ENCODE measurements at regions not wholly inside any gene's neighbourhood (a gene's known extent, or its start where the extent isn't known, plus 50 kb on each side); places are given as distances from the start of the nearest gene placed in this dataset.

DNA sequence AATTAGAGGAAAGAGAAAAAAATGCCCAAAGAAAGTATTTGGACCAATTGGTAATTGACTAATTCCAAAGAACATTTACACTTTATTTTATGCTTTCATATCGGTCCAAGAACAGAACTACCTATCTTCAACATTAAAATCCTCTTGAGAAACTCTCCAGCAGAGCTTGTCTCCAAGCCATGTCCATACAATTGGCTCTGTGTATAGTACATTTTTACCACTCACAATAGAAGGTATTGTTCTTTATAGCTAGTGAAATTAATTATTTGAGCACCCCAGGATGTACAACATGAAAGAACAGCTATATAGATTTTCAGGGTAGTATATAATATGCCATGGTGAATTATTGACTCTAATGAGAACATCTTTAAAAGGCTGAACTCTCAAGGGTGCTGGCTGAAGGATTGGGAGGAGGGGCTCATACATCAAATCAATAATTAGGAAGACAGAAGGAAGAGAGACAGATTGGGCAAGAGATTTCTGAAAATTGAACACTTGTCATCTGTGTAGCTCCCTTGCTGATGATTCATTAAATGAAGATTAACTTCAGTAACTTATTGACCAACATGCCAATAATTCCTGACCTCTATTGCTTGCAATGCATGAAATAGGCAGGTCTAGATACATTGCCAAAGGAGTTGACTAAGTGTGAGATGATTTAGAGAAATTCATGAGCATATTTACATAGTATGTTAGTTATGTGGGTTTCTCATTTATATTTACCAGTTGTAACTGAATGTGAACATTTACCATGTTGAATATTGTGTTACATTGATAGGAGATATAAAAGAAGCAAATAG, 249.7 kb downstream of the MTERF1 start:
- peak; percentile 7 for DNase-seq
- no peaks in the 10 kb centered on the region for H3K4me1 ChIP-seq (ENCODE audit: low read length)

DNA sequence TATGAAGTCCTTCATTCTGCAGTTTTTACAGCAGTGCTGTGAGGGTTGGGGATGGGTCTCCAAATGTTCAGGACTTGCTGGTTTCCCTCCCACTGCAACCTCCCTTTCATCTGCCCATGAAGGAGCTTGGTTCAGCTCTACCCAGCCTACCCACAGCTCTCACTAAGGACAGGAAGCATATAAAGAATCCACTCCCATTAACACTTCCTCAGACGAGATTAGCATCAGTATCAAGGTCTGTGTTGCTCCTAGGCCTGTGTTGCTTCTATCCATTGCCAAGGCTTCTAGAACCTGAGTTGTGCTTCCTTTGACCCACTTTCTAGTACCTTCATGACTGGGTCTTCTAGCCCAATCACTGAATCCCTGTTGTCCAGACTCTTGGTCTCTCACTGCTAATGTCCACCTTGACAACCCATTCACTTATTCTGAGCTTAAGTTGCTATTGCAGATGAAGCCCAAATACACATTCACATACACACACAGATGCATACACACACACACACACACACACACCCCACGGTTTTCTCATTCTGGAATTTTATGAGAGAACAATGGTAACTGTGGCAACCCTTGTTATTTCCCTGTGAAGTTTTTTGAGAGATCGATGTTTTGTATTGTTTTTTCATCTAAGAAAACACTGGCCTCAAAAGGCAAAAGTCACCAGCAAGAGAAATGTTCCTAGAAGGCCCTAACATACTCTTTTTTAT, 248.1 kb downstream of the MTERF1 start:
- H3K36me3 ChIP-seq (ENCODE audit: insufficient read depth, low read length), result no peaks in the 10 kb centered on the region

More for the DNA sequence above, 249.7 kb downstream of the MTERF1 start:
- H2AFZ ChIP-seq (ENCODE audit: low read length), result no peak overlapping the region
- H3K4me2 ChIP-seq (ENCODE audit: low read depth, low read length, poor library complexity, severe bottlenecking), result no peak overlapping the region
- no peak overlapping the region for H3K4me3 ChIP-seq (ENCODE audit: low read length)
- H3K27me3 ChIP-seq (ENCODE audit: low read length), result no peaks in the 10 kb centered on the region
- H3K9me2 ChIP-seq (replicated peaks; ENCODE audit: insufficient read depth, low read length), result no peaks in the 10 kb centered on the region
- no peaks in the 10 kb centered on the region for H3K9me3 ChIP-seq (ENCODE audit: low read length)
- H3K79me2 ChIP-seq (ENCODE audit: low read length), result no peaks in the 10 kb centered on the region
- H3K36me3 ChIP-seq (ENCODE audit: insufficient read depth, low read length), result no peaks in the 10 kb centered on the region
- no peak overlapping the region for H3K27ac ChIP-seq (ENCODE audit: low read length)
- H3K9ac ChIP-seq (ENCODE audit: low read length), result no peak overlapping the region
- no peaks in the 10 kb centered on the region for H4K20me1 ChIP-seq (ENCODE audit: insufficient read depth, low read depth, low read length)

DNA sequence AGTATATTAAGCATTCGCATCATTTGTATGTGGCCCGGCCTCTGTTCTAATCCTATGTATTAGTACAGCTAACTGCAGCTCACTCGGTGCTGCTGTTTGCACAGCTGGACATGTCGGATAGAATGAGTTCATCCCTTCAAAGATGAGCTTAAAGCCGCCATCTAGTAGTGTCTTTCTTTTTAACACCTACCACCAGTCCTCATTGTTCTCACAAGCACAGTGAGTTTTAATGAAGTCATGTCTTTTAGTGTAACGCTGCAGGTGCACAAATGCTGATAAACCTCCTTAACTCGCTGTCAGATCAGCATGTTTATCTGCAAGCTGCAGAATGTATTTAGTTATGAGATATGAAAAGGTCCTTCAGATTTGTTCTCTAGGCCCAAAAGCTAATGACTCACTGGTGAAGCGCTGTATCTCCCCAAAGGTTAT, 247.5 kb downstream of the MTERF1 start:
- Histone ChIP-seq H3K4me3 (ENCODE audit: low read length) (no peak overlapping the region), H3K36me3 (ENCODE audit: insufficient read depth, low read length) (no peaks in the 10 kb centered on the region), H3K9me3 (ENCODE audit: low read length) (no peaks in the 10 kb centered on the region), H2AFZ (ENCODE audit: low read length) (no peak overlapping the region), H3K27me3 (ENCODE audit: low read length) (no peaks in the 10 kb centered on the region), H3K4me2 (ENCODE audit: low read depth, low read length, poor library complexity, severe bottlenecking) (no peak overlapping the region), H3K9ac (ENCODE audit: low read length) (no peak overlapping the region), H3K79me2 (ENCODE audit: low read length) (no peaks in the 10 kb centered on the region), H4K20me1 (ENCODE audit: insufficient read depth, low read depth, low read length) (no peaks in the 10 kb centered on the region), H3K4me1 (ENCODE audit: low read length) (0 out of 2 replicates have a peak, but pooled peaks cover 2% of the 10 kb centered on the region), H3K9me2 (replicated peaks; ENCODE audit: insufficient read depth, low read length) (no peaks in the 10 kb centered on the region), H3K27ac (ENCODE audit: low read length) (no peak overlapping the region)
- no peak for DNase-seq

More for the DNA sequence above, 248.1 kb downstream of the MTERF1 start:
- no peak for DNase-seq
- Histone ChIP-seq H2AFZ (ENCODE audit: low read length) (no peak overlapping the region), H4K20me1 (ENCODE audit: insufficient read depth, low read depth, low read length) (no peaks in the 10 kb centered on the region), H3K27ac (ENCODE audit: low read length) (no peak overlapping the region), H3K9me3 (ENCODE audit: low read length) (no peaks in the 10 kb centered on the region), H3K9ac (ENCODE audit: low read length) (no peak overlapping the region), H3K4me1 (ENCODE audit: low read length) (0 out of 2 replicates have a peak, but pooled peaks cover 2% of the 10 kb centered on the region), H3K27me3 (ENCODE audit: low read length) (no peaks in the 10 kb centered on the region), H3K4me2 (ENCODE audit: low read depth, low read length, poor library complexity, severe bottlenecking) (no peak overlapping the region), H3K9me2 (replicated peaks; ENCODE audit: insufficient read depth, low read length) (no peaks in the 10 kb centered on the region), H3K79me2 (ENCODE audit: low read length) (no peaks in the 10 kb centered on the region), H3K4me3 (ENCODE audit: low read length) (no peak overlapping the region)

DNA sequence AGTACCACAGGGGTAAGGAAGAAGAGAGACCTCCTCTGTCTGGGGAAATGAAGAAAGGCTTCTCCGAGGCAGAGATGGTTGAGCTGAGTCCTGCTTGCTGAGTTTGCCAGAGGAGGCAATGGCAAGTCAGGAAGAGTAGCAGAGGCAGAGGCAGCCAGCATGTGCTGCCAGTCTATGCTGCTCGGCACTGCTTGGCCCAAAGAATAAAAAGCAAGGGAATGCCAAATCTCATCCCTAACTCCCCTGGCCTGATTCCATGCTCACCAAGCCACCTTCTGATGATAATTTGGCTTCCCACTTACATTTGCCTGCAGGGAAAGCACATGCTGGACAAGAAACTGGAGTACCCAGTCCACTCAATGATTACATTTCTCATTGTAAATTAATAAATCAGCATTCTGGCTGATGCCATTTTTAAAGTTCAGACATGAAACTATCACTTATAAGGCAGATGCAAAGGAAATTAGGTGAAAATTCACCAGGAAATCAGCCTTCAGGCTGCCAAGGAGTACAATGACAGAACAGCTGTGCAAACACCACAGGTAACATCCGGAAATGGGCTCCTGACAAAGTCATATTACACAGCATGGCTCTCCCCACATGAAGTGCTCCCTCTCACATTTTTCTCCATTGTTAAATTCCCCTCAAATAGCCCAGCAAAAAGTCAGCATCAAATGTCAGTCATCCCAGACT, 245.9 kb downstream of the MTERF1 start:
- Histone ChIP-seq H3K9me3 (ENCODE audit: low read length) (no peaks in the 10 kb centered on the region), H3K79me2 (ENCODE audit: low read length) (no peaks in the 10 kb centered on the region), H2AFZ (ENCODE audit: low read length) (no peak overlapping the region), H3K36me3 (ENCODE audit: insufficient read depth, low read length) (no peaks in the 10 kb centered on the region), H3K4me1 (ENCODE audit: low read length) (0 out of 2 replicates have a peak, but pooled peaks cover 2% of the 10 kb centered on the region), H3K27me3 (ENCODE audit: low read length) (no peaks in the 10 kb centered on the region), H3K4me3 (ENCODE audit: low read length) (no peak overlapping the region), H3K9ac (ENCODE audit: low read length) (no peak overlapping the region), H3K4me2 (ENCODE audit: low read depth, low read length, poor library complexity, severe bottlenecking) (no peak overlapping the region), H4K20me1 (ENCODE audit: insufficient read depth, low read depth, low read length) (no peaks in the 10 kb centered on the region), H3K9me2 (replicated peaks; ENCODE audit: insufficient read depth, low read length) (no peaks in the 10 kb centered on the region), H3K27ac (ENCODE audit: low read length) (no peak overlapping the region)
- no peak for DNase-seq

DNA sequence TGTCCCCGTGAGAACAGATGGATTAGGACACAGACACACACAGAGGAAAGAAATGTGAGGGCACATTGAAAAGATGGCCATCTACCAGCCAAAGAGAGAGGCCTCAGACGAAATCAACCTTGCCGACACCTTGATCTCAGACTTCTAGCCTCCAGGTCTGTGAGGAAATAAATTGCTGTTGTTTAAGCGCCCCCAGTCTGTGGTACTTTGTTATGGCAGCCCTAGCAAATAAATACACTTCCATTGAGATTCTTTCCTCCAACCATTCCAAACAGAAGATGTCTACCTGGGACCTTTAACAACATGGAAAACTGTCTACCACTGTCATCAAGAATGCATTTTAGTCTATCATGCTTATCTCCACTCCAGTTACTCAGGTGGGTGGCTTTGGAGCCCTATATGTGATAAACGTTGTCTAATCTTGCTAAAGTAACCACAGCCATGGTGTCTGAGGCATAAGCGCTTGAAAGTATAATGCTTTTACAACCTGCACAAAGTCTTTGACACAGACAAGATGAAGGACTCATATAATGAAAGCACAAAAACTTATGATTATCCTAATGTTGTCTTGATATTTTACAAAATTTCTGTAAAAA, 244.3 kb downstream of the MTERF1 start:
- H3K27ac ChIP-seq (ENCODE audit: low read length), result no peak overlapping the region
- H2AFZ ChIP-seq (ENCODE audit: low read length), result no peak overlapping the region
- no peaks in the 10 kb centered on the region for H3K27me3 ChIP-seq (ENCODE audit: low read length)
- no peaks in the 10 kb centered on the region for H3K79me2 ChIP-seq (ENCODE audit: low read length)
- no peak overlapping the region for H3K4me2 ChIP-seq (ENCODE audit: low read depth, low read length, poor library complexity, severe bottlenecking)
- H3K9me3 ChIP-seq (ENCODE audit: low read length), result no peaks in the 10 kb centered on the region
- H4K20me1 ChIP-seq (ENCODE audit: insufficient read depth, low read depth, low read length), result no peaks in the 10 kb centered on the region
- no peaks in the 10 kb centered on the region for H3K9me2 ChIP-seq (replicated peaks; ENCODE audit: insufficient read depth, low read length)
- H3K9ac ChIP-seq (ENCODE audit: low read length), result no peak overlapping the region
- H3K4me1 ChIP-seq (ENCODE audit: low read length), result 0 out of 2 replicates have a peak, but pooled peaks cover 2% of the 10 kb centered on the region
- DNase-seq, result peak; percentile 86
- H3K36me3 ChIP-seq (ENCODE audit: insufficient read depth, low read length), result no peaks in the 10 kb centered on the region
- H3K4me3 ChIP-seq (ENCODE audit: low read length), result no peak overlapping the region

DNA sequence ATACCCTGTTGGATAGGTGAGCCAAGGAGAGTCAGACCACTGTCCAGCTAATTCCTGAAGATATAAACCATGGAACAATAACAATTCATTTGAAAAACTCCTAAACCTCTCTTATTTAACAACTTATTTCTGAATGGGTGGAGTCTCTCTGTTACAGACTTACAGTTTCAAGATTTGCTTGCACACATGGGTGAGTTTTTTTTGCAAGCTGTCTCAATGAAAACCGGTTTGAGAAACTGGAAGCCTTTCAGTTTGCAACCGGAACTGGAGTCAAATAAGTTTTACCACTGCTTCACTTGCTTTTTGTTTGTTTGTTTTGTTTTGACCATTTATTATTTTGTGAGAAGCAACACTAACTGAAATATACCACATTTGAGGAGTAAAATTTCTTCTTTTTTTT, 243.8 kb downstream of the MTERF1 start:
- H3K9me3 ChIP-seq (ENCODE audit: low read length), result no peaks in the 10 kb centered on the region
- H2AFZ ChIP-seq (ENCODE audit: low read length), result no peak overlapping the region
- no peak overlapping the region for H3K27ac ChIP-seq (ENCODE audit: low read length)
- no peak overlapping the region for H3K4me3 ChIP-seq (ENCODE audit: low read length)
- no peaks in the 10 kb centered on the region for H3K9me2 ChIP-seq (replicated peaks; ENCODE audit: insufficient read depth, low read length)
- H3K4me1 ChIP-seq (ENCODE audit: low read length), result 0 out of 2 replicates have a peak, but pooled peaks cover 2% of the 10 kb centered on the region
- H3K79me2 ChIP-seq (ENCODE audit: low read length), result no peaks in the 10 kb centered on the region
- no peaks in the 10 kb centered on the region for H3K36me3 ChIP-seq (ENCODE audit: insufficient read depth, low read length)
- H3K4me2 ChIP-seq (ENCODE audit: low read depth, low read length, poor library complexity, severe bottlenecking), result no peak overlapping the region
- no peaks in the 10 kb centered on the region for H4K20me1 ChIP-seq (ENCODE audit: insufficient read depth, low read depth, low read length)
- H3K27me3 ChIP-seq (ENCODE audit: low read length), result no peaks in the 10 kb centered on the region
- no peak overlapping the region for H3K9ac ChIP-seq (ENCODE audit: low read length)
- DNase-seq, result peak; percentile 46

DNA sequence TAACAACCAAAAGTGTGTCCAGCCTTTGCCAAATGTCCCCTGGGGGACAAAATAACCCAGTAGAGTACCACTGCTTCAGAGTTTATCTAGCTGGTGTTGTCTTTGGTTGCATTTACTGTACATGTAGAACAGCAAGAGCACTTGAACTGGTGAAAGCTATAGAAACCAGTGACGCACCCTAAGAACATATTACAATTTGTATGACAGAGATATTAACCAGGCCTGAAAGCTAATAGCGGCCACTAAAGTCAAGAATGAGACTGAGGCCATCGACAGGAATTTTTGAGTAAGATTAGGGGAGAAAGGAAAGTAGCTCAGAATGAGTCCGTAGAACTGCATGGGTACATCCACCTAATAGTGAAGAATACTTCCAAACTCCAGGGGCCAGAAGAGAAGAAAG, 236.2 kb downstream of the MTERF1 start:
- H3K4me3 ChIP-seq (ENCODE audit: low read length), result no peak overlapping the region
- no peak for DNase-seq
- no peaks in the 10 kb centered on the region for H4K20me1 ChIP-seq (ENCODE audit: insufficient read depth, low read depth, low read length)
- H2AFZ ChIP-seq (ENCODE audit: low read length), result no peak overlapping the region
- H3K9me3 ChIP-seq (ENCODE audit: low read length), result no peaks in the 10 kb centered on the region
- H3K36me3 ChIP-seq (ENCODE audit: insufficient read depth, low read length), result no peaks in the 10 kb centered on the region
- no peaks in the 10 kb centered on the region for H3K9me2 ChIP-seq (replicated peaks; ENCODE audit: insufficient read depth, low read length)
- no peak overlapping the region for H3K9ac ChIP-seq (ENCODE audit: low read length)
- H3K27ac ChIP-seq (ENCODE audit: low read length), result no peak overlapping the region
- H3K4me1 ChIP-seq (ENCODE audit: low read length), result no peaks in the 10 kb centered on the region
- no peaks in the 10 kb centered on the region for H3K27me3 ChIP-seq (ENCODE audit: low read length)
- H3K79me2 ChIP-seq (ENCODE audit: low read length), result no peaks in the 10 kb centered on the region
- no peak overlapping the region for H3K4me2 ChIP-seq (ENCODE audit: low read depth, low read length, poor library complexity, severe bottlenecking)

DNA sequence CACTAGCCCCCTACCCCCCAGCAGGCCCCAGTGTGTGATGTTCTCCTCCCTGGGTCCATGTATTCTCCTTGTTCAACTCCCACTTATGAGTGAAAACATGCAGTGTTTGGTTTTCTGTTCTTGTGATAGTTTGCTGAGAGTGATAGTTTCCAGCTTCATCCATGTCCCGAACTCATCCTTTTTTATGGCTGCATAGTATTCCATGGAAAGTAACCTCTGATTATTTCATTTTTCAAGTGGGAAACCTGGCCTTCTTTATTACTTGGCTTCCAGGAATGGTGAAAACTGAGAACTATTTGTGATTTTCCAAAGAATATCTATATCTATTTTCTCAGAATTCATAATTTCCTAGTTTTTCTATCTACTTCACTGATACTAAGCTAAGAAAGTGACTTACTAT, 235.0 kb downstream of the MTERF1 start:
- DNase-seq, result no peak
- Histone ChIP-seq H3K27me3 (ENCODE audit: low read length) (no peaks in the 10 kb centered on the region), H3K79me2 (ENCODE audit: low read length) (no peaks in the 10 kb centered on the region), H3K27ac (ENCODE audit: low read length) (no peak overlapping the region), H2AFZ (ENCODE audit: low read length) (no peak overlapping the region), H3K4me1 (ENCODE audit: low read length) (no peaks in the 10 kb centered on the region), H4K20me1 (ENCODE audit: insufficient read depth, low read depth, low read length) (no peaks in the 10 kb centered on the region), H3K36me3 (ENCODE audit: insufficient read depth, low read length) (no peaks in the 10 kb centered on the region), H3K4me3 (ENCODE audit: low read length) (no peak overlapping the region), H3K4me2 (ENCODE audit: low read depth, low read length, poor library complexity, severe bottlenecking) (no peak overlapping the region), H3K9me2 (replicated peaks; ENCODE audit: insufficient read depth, low read length) (no peaks in the 10 kb centered on the region), H3K9me3 (ENCODE audit: low read length) (no peaks in the 10 kb centered on the region), H3K9ac (ENCODE audit: low read length) (no peak overlapping the region)
